GM19240 (cell line): ENCODE measurements at regions not wholly inside any gene's neighbourhood (a gene's known extent, or its start where the extent isn't known, plus 50 kb on each side); places are given as distances from the start of the nearest gene placed in this dataset.

ENCODE experiments used
- DNase-seq: peaks from one replicate; pipeline ENCODE4 v3.0.0; 2011; ENCODE audit warnings: low spot score; ENCODE audit not compliant: insufficient read length

DNA sequence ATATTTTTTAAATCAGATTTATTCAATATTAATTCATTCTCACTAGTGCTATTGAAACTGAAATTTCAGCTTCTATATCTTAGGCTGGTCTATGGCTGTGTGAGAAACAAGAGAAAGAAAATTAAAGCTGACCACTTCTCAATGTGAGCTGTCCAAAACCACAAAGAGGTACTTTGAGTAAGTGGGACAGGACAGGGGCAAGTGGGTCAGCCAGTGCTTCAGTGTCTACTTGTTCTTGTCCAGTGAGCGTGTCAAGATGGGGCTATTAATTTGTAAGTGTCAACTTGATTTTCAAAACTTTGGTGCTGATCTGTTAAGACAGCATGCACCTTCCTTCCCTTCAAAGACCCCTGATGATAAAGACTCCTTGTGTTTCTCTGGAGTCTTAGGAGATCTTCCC, 533.9 kb downstream of the PLPP3 start:
- DNase-seq = no peak

DNA sequence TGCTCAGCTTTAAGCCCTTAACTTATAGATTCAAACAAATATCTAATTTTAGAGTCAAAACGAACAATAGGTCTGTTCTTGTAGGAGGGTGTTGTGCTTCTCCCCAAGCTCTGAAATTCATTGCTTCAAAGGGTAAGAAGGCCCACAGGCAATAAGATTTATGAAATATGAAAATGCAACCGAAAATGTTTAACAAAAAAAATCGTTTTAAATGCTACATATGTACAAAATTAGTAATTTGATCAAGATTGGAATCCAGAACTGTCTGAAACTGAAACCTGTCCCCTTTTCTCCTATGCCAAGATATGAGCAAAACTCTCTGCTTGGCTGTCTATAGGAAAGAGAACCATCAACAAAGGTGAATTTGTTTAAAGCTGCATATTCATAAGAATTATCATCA, 534.3 kb downstream of the PLPP3 start:
- no peak for DNase-seq

DNA sequence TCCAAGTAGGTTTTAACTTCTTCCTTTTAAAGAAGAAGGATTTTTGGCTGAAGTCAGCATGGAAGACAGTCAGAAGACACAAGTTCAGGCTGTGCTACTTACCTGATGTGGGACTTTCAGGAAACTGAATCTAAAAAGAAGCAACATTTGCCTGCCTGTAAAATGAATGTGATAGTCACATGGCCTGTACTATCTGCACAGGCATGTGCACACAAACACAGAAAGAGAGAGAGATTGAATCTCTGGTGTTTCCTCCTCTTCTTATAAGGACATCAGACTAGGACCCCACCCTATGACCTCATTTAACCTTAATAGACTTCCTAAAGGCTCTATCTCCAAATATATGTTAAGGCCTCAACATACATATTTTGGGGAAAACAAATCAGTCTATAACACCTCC, 542.9 kb downstream of the PLPP3 start:
- DNase-seq = no peak

GRCh38 chr1:56034847-56035481, 544.4 kb downstream of the PLPP3 start:
- DNase-seq = no peak

GRCh38 chr1:56034222-56034621, 545.1 kb downstream of the PLPP3 start:
- no peak for DNase-seq

DNA sequence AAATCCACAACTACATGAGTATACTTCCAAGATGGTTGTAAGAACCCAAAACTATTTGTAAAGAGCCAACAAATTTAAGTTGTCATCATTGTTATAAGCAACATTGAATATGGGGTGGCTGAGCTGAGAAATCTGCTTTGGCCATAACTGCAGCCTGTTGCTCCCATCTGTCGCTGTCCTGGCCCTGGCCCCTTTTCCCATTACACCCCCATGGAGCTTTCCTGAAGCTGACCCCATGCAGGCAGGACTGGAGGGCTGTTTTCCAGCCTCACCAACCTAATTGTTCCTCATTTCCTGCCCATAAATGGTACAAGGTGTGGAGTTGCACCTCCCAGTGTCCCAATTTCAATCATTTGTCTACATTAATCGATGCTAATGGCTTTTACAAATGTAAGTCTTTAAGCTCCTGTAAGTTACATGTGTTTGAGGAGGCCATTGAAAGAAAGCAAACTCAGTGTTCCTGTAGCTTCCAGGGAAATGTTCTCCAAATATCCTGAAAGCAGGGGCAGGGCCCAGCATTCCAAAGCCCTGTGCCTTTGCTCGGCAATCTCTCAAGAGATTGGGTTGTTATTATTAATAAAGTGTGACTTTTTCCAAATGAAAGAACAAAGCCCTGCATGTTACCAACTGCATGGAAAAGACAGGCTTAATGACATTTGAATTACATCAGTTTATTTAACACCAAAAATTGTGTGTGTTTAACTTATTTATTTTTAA, 545.9 kb downstream of the PLPP3 start:
- DNase-seq = no peak

DNA sequence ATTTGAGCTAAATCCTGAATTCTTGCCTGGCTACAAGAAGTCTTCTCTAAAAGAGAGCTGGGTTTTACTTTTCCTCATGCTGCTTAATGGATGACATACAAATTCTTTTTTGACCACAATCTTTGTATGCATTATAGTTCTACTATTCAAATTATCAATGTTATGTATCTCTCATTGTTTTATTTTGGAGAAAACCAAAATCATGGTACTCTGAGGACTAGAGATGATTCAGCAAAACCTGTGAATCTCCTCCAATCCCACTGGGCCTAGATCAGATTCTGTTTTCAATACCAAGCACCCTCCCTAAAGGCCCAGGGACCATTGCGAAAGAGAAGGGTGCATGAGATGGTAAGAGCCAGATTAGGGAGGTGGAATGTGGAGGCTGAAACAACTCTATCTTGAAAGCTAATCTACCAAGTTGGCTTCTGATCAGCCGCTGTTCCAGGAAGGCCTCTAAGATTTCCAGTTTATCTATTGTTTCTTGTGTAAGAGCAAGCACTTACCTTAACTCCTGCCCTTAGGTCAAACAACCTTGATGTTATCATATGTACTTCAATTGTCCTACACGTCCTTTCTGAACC, 547.2 kb downstream of the PLPP3 start:
- DNase-seq = no peak

GRCh38 chr1:56031001-56031400, 548.4 kb downstream of the PLPP3 start:
- no peak for DNase-seq

DNA sequence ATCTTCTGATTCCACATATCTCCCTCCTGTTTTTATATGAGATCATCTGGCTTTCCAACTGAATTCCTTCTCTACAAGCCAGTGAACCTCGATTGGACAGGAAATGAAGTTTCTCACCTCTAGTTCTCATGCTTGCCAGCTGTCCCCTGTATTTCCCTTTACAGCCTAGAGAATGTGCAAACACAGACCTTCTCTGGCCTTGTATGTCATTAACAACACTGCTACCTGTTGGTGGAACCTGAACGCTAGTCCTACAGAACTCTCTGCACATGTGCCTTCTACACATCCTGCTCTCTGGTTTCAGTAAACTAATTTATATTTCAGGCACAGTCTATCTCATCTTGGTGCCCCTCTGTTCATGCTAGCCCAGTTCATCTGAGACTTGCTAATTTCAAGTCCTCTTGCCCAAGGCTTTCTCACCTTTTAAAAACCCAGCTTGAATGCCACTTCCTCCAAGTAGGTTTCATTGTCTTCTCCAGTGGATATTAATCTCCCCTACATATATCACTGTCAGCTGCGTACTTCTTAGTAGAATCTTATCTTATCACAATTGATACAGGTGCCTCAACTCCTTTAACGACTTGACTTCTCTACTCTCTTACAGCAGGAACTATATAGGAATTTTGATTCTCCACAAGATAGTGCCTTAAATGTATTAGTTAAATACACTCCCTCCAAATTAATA, 549.9 kb downstream of the PLPP3 start:
- DNase-seq = no peak

DNA sequence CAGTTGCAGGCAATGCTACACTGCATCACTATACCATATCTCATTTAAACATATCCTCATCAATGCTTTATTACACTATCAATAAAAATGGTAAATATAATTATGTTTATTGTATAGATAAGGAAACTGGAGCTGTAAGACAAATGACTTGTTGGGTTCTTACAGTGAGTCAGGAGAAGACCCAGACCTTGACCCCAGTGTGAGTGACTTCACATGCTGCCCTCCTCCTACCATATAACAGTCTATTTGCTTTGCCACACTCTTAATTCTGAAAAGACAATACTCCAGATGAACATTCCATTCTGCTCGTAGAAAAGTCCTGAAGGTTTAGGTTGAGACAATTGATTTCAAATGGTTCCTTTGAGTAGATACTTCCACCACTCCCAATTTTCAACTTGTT, 550.5 kb downstream of the PLPP3 start:
- no peak for DNase-seq

DNA sequence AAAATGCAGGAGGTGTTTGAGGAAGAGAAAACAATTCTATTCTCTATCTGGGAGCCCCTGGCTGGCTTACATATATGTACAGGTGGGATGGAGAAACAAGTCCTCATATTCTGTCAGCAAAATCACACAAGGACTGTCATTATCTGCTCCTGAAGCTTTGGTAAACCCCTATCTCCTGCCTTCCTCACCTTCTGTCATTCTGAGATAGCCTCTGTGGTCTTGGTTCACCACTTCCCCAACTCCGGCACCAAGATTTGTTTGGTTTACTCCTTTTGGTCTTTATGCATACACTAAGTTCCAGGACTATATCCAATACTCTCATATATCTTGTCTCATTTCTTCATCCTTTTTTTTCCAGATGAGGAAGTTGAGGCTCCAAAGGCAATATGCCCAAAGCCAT, 551.1 kb downstream of the PLPP3 start:
- no peak for DNase-seq

DNA sequence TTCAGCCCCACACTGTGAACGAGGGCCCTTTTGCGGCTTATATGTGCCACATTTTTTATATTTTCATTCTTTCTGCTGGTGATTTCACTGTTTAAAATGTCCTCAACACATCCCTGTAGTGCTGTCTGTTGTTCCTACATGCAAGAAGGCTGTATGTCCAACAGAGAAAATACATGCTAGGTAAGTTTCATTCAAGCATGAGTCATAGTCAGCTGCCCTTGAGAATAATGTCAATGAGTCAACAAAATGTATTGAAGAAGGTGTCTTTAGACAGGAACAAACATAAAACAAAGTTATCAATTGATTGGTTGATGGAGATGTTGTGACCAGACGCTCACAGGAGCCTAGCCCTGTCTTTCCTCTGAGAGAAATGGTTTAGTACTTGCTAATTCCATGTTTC, 553.4 kb downstream of the PLPP3 start:
- no peak for DNase-seq

DNA sequence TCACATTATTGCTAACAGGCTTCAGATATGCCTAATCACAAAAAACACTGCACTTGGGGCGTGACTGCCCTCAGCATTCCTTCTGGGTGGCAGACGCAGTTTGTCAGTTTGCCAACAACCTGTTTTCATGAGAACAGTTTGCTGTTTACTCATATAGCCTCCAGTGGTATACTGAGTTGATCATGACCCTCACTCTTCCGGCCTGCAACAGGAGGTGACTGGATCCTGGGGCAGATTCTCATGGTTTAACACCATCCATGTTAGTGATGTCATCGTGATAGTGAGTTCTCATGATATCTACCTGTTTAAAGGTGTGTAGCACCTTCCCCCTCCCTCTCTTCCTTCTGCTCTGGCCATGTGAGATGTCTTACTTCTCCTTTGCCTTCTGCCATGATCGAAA, 555.2 kb downstream of the PLPP3 start:
- no peak for DNase-seq

- no peak for DNase-seq
Observed at GRCh38 chr1:56019922-56020321, 559.4 kb downstream of the PLPP3 start.

DNA sequence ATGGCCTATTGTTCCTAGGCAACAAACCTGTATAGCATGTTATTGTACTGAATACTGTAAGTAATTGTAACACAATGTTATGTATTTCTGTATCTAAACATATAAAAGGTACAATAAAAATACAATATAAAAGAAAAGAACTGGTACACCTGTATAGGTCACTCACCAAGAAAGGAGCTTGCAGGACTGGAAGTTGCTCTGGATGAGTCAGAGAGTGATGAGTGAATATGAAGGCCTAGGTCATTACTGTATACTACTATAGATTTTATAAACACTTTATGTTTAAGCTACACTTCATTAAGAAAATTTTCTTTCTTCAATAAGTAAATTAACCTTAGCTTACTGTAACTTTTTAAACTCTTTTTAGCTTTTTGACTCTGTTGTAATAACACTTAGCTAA, 559.9 kb downstream of the PLPP3 start:
- DNase-seq = no peak

DNA sequence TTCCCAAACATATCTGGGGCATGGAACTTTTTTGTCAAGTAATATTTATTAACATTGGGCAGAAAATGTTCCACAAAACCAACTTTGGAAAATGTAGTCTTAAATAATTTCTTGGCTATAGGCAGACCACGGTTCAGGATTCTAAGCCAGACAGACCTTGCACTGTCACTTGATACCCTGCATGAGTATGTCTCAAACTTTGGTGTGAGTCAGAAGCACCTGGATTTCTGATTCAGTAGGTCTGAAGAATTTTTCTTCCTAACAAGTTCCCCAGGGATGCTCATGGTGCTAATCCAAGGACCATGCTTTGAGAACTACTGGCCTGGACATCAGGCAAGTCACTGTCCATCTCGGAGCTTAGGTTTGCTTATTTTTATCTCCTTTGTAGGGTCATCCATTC, 562.0 kb downstream of the PLPP3 start:
- DNase-seq = no peak

DNA sequence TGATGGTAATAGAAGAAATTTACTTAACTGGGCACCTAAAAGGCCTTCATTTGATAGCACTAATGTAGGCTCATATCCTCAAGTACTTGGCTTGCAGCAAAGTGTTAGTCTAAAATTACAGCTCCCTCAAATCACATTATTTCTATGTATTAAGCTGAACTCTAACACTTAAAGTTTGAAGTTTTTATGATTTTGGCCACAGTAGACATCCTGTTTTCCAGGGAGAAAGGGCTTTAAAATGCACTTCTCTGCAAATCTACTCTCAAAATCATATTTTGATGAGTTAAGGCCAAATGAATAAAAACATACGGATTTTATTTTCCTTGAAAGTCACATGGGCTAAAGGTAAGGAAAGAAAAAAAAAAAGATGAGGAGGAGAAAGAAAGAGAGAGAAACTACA, 575.5 kb downstream of the PLPP3 start:
- DNase-seq = no peak

DNA sequence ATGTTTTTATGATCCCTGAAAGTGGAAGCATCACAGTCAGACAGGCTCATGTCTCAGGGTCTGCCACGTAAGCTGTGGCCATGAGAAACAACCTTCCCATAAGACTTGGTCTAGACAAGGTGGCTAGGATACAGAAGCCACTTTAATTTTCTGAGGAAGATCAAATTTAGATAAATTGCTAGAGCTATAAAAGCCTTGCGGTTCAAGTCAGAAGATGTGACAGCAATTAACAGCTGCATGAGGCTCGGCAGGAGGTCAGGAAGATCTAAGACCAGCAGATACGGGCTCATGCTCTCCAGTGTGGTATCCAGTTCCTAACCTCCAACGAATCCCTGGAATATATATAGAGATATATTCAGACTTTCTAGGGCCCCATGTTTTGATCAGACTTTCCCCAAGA, 577.1 kb downstream of the PLPP3 start:
- DNase-seq = no peak

DNA sequence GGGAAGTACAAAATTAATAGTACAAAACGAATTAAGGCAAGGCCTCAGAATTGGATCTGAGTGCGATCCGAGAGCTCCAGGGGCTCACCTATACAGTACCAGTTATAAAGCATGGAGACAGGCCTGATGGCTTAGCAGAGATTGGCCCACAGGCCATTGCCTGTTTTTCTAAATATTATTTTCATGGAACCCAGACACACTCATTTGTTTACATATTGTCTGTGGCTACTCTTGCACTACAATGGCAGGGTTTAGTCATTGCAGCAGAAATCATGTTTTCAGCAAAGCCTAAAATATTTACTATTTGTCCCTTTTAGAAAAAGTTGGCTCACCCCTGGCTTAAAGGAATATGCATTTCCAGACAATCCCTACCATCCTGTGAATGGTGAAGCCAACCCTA, 578.9 kb downstream of the PLPP3 start:
- DNase-seq = no peak

- DNase-seq = no peak
Observed at GRCh38 chr1:55997536-55997935, 581.8 kb downstream of the PLPP3 start.

DNA sequence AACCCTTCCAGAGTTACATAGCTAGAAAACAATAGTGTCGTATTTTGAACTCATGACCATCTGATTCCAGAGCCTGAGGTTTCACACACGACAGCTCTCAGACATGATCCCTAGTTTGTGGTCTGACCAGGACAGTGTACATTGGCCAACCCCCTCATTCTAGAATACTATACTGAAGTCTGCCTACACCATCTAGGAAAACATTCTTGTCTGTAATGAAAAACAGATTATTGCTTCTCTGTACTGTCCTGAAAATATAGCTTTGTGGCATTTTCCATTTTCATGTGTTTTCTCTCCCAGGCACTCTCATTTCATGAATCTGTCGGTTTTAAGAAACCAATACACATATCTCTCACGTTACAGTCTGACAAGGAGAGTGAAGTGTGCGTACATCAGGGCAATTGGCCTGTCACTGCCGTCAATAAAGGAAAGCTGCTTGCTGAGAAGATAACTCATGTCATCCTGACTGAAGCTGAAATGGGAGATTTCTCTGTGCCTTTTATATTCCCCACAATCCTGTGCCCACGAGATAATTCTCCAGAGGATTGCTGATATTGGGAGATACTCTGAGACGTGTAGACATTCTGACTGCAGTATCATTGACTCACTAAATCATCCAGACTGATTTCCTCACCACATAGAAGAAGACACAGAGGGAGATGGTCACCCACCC, 585.6 kb downstream of the PLPP3 start:
- DNase-seq = no peak

- DNase-seq = no peak
Observed at GRCh38 chr1:55990007-55990406, 589.4 kb downstream of the PLPP3 start.
